KMS-11 (cell line): ENCODE measurements at regions not wholly inside any gene's neighbourhood (a gene's known extent, or its start where the extent isn't known, plus 50 kb on each side); places are given as distances from the start of the nearest gene placed in this dataset.

Experiments
- H2AFZ ChIP-seq: fragments of 200-600 bp; sonication (generic); 2 replicates; pipeline ENCODE4 v1.6.1; 2016; ENCODE audit warnings: antibody characterized with exemption, mixed run types, low read depth
- H3K27ac ChIP-seq: fragments of 200-600 bp; sonication (generic); 2 replicates; pipeline ENCODE4 v1.6.1; 2016; ENCODE audit warnings: mild to moderate bottlenecking, mixed run types
- H3K27me3 ChIP-seq: fragments of 200-600 bp; sonication (generic); 2 replicates; pipeline ENCODE4 v1.6.1; 2017; ENCODE audit warnings: mild to moderate bottlenecking, low read depth, mixed run types, moderate library complexity; ENCODE audit not compliant: insufficient read depth
- H3K36me3 ChIP-seq: fragments of 200-600 bp; sonication (generic); 2 replicates; pipeline ENCODE4 v1.6.1; 2017; ENCODE audit warnings: mild to moderate bottlenecking, mixed run types; ENCODE audit not compliant: insufficient read depth
- H3K4me1 ChIP-seq: fragments of 200-600 bp; sonication (generic); 2 replicates; pipeline ENCODE4 v1.6.1; 2016; ENCODE audit warnings: mild to moderate bottlenecking, low read depth, mixed run types; ENCODE audit not compliant: poor library complexity, severe bottlenecking
- H3K4me2 ChIP-seq: fragments of 200-600 bp; sonication (generic); 2 replicates; pipeline ENCODE4 v1.7.0; 2016; ENCODE audit warnings: mild to moderate bottlenecking, mixed run types
- H3K4me3 ChIP-seq: fragments of 200-600 bp; sonication (generic); IDR thresholded peaks from 2 replicates; pipeline ENCODE4 v1.6.1; 2017; ENCODE audit warnings: low read depth, low read length, mixed read lengths; ENCODE audit not compliant: insufficient read depth
- H3K79me2 ChIP-seq: fragments of 200-600 bp; sonication (generic); 2 replicates; pipeline ENCODE4 v1.6.1; 2016; ENCODE audit warnings: low read depth, mixed run types; ENCODE audit not compliant: insufficient read depth
- H3K9ac ChIP-seq: fragments of 200-600 bp; sonication (generic); 2 replicates; pipeline ENCODE4 v1.6.1; 2016; ENCODE audit warnings: mild to moderate bottlenecking, mixed run types
- H4K20me1 ChIP-seq: fragments of 200-600 bp; sonication (generic); 2 replicates; pipeline ENCODE4 v1.6.1; 2016; ENCODE audit warnings: mild to moderate bottlenecking, mixed run types; ENCODE audit not compliant: insufficient read depth
- TF ChIP-seq, protein P1 (sequence below): fragments of 200-600 bp; sonication (generic); conservative IDR thresholded peaks from 2 replicates; pipeline ENCODE4 v1.6.1; 2017; ENCODE audit warnings: low read depth, mild to moderate bottlenecking, antibody characterized with exemption, low read length, moderate library complexity, mixed read lengths

DNA sequence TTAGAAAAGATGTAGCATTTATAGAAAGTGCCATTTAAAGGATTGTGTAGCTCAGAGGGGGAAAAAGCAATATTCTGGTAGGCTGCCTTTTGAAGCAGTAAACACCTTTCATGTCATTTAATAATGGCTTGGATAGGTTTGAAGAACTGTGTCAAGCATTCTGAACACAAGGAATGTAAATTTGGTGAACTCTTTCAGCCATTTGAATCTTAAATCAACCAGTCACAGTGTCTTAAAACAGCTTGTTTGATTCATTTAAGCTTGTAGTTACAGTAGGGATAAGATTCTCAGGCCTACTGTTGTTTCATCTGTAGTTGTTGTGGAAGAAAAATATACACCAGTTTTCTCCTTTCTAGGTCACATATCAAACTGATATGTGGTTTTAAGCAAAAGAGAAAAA, 299.4 kb upstream of the NOVA1 start:
- Histone ChIP-seq H4K20me1 (no peaks in the 10 kb centered on the region), H3K27me3 (no peaks in the 10 kb centered on the region)

DNA sequence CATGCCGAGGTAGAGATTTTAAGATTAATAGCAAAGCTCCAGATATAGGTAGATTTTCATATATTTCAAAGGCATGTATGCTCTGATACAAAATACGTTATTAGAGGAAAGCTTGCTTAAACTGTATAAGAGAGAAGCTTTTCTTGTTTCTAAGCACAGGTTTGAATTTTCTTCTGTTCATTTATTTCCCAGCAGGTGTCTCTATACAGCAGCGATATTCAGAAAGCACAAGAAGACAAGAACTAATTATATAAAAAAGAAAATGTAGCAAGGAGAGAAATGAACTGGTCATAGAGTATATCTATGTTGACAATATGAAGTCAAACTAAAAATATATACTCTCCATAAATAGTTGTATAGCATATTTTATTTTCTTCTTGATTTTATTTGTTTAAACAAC, 307.4 kb upstream of the NOVA1 start:
- H3K36me3 ChIP-seq = no peaks in the 10 kb centered on the region
- H3K79me2 ChIP-seq = no peaks in the 10 kb centered on the region
- H4K20me1 ChIP-seq = no peaks in the 10 kb centered on the region
- no peak overlapping the region for H3K9ac ChIP-seq
- no peaks in the 10 kb centered on the region for H3K27me3 ChIP-seq
- no peak overlapping the region for H3K27ac ChIP-seq
- no peak overlapping the region for H2AFZ ChIP-seq
- no peaks in the 10 kb centered on the region for H3K4me1 ChIP-seq
- TF ChIP-seq, protein P1, sequence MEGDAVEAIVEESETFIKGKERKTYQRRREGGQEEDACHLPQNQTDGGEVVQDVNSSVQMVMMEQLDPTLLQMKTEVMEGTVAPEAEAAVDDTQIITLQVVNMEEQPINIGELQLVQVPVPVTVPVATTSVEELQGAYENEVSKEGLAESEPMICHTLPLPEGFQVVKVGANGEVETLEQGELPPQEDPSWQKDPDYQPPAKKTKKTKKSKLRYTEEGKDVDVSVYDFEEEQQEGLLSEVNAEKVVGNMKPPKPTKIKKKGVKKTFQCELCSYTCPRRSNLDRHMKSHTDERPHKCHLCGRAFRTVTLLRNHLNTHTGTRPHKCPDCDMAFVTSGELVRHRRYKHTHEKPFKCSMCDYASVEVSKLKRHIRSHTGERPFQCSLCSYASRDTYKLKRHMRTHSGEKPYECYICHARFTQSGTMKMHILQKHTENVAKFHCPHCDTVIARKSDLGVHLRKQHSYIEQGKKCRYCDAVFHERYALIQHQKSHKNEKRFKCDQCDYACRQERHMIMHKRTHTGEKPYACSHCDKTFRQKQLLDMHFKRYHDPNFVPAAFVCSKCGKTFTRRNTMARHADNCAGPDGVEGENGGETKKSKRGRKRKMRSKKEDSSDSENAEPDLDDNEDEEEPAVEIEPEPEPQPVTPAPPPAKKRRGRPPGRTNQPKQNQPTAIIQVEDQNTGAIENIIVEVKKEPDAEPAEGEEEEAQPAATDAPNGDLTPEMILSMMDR = no peak
- no peak overlapping the region for H3K4me2 ChIP-seq
- H3K4me3 ChIP-seq = no peak overlapping the region

More for the DNA sequence above, 299.4 kb upstream of the NOVA1 start:
- Histone ChIP-seq H3K4me3 (no peak overlapping the region), H3K4me2 (no peak overlapping the region), H3K27ac (no peak overlapping the region), H2AFZ (no peak overlapping the region), H3K36me3 (no peaks in the 10 kb centered on the region), H3K79me2 (no peaks in the 10 kb centered on the region), H3K9ac (no peak overlapping the region), H3K4me1 (no peaks in the 10 kb centered on the region)
- TF ChIP-seq, protein P1 = no peak

DNA sequence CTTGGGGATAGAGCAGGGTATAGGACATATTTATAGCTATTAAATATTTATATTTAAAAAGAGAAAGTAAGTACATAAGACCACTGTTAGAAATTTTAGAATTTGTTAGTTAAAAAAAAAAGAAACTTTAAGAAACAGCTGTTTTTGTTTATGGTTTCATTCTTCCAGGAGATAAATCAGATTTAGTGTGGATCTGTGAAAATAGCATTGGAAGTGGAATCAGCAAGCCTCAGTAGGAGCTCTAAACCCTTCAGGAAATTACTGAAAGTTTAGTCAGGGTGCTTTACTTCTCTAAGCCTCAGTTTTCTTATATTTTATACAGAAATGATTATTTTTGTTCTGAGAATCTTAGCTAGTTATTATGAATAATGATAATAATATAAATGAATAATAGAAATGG, 316.0 kb upstream of the NOVA1 start:
- no peaks in the 10 kb centered on the region for H3K4me1 ChIP-seq
- H2AFZ ChIP-seq = no peak overlapping the region
- no peaks in the 10 kb centered on the region for H3K79me2 ChIP-seq
- no peaks in the 10 kb centered on the region for H3K36me3 ChIP-seq
- TF ChIP-seq, protein P1 = no peak
- no peaks in the 10 kb centered on the region for H4K20me1 ChIP-seq
- no peak overlapping the region for H3K9ac ChIP-seq
- H3K4me3 ChIP-seq = no peak overlapping the region
- no peak overlapping the region for H3K4me2 ChIP-seq
- no peaks in the 10 kb centered on the region for H3K27me3 ChIP-seq
- H3K27ac ChIP-seq = no peak overlapping the region

DNA sequence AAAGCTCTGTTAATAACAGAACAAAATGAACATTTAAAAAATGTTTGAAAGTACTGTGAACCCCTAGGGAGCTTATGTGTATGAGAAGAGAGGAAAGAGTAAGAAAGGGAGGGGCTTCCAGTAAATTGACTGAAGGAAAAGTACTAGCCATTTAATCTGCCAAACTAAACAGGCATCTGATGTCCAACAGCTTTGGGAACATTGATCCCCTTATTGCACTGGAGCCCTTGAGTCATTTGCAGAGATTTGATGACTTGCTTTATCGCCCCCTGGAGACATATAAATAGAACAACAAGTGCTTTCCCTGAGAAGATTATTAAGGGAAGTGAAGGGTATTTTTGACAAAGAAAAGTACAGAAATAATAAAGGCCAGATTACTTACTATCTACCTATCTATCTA, 319.3 kb upstream of the NOVA1 start:
- no peaks in the 10 kb centered on the region for H3K36me3 ChIP-seq
- no peak overlapping the region for H3K4me2 ChIP-seq
- H3K4me3 ChIP-seq = no peak overlapping the region
- no peaks in the 10 kb centered on the region for H4K20me1 ChIP-seq
- H3K4me1 ChIP-seq = no peaks in the 10 kb centered on the region
- H3K9ac ChIP-seq = no peak overlapping the region
- H3K27me3 ChIP-seq = no peaks in the 10 kb centered on the region
- H3K27ac ChIP-seq = no peak overlapping the region
- no peaks in the 10 kb centered on the region for H3K79me2 ChIP-seq
- TF ChIP-seq, protein P1 = no peak; the same call in 1 of the 2 replicates
- no peak overlapping the region for H2AFZ ChIP-seq
